HG03442 (cell line): ENCODE measurements at regions not wholly inside any gene's neighbourhood (a gene's known extent, or its start where the extent isn't known, plus 50 kb on each side); places are given as distances from the start of the nearest gene placed in this dataset.
"Not testable (repeated sequence)": the region's sequence is repeated elsewhere in the genome, so short reads cannot be mapped to it uniquely, and the experiment has no call there.

Experiments used
- ATAC-seq: cut with Tn5 transposase; IDR thresholded peaks from one replicate; pipeline ENCODE4 v1.9.1; 2021; ENCODE audit warnings: mild to moderate bottlenecking, moderate library complexity; ENCODE audit not compliant: unreplicated experiment

GRCh38 chr6:28657381-28657768, 131.7 kb downstream of the GPX5 start:
- ATAC-seq, result peak; percentile 10

GRCh38 chr6:28657769-28658465, 132.2 kb downstream of the GPX5 start:
- peak; percentile 50 for ATAC-seq

- no peak for ATAC-seq
These were observed 133.0 kb downstream of the GPX5 start for GRCh38 chr6:28658475-28659249.

DNA sequence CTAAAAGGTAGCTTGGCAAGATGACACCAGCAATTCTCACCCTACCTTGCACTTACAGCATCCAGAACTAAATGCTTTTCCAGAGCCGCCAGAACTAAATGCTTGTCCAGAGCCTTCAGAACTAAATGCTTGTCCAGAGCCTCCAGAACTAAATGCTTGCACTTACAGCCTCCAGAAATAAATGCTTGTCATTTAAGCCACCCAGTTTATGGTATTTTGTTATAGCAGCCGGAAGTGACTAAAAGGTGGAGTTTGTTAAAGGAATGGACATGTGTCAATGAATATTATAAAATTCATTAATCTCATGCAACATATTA, 133.5 kb downstream of the GPX5 start:
- ATAC-seq, result no peak

GRCh38 chr6:28661097-28661713, 135.5 kb downstream of the GPX5 start:
- no peak for ATAC-seq

DNA sequence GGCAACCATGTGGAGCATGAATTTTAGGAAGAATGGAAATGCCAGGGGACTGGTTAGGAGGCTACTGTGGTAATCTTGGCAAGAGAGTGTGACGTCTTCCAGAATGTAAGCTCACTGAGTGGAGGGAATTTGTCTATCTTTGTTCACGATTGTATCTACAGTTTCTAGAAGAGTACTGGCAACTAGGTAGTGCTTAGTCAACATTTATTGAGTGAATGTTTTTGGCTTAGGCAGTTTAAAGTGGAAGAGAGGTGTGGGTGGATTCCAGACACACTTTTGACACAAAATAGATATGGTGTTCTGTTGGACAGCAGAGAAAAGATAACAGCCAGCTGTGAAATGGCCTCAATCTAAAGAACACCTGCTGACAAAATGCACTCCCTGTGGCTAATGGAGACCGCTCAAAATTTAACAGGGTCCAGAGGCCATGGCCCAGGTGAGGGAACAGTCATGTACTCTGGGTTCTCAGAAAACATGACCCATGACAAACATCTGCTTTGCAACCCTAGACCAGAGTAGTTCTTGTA, 139.3 kb downstream of the GPX5 start:
- ATAC-seq, result no peak

DNA sequence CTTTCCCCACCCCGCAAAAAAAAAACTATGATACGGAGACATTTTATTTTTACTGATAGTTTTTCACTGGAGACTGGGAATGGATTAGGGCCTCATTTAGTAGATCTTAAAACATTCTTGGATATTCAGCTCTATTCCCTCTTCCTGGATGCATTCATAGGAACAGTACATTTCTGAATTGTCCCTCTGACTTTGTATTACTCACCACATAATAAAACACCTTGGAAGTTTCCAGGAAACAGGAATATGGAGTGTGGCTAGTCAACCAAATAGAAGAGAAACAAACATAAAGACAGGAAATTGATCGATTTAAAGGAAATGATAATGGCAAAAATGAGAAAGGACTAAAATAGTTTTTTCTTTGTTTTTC, 147.7 kb downstream of the GPX5 start:
- ATAC-seq, result no peak

DNA sequence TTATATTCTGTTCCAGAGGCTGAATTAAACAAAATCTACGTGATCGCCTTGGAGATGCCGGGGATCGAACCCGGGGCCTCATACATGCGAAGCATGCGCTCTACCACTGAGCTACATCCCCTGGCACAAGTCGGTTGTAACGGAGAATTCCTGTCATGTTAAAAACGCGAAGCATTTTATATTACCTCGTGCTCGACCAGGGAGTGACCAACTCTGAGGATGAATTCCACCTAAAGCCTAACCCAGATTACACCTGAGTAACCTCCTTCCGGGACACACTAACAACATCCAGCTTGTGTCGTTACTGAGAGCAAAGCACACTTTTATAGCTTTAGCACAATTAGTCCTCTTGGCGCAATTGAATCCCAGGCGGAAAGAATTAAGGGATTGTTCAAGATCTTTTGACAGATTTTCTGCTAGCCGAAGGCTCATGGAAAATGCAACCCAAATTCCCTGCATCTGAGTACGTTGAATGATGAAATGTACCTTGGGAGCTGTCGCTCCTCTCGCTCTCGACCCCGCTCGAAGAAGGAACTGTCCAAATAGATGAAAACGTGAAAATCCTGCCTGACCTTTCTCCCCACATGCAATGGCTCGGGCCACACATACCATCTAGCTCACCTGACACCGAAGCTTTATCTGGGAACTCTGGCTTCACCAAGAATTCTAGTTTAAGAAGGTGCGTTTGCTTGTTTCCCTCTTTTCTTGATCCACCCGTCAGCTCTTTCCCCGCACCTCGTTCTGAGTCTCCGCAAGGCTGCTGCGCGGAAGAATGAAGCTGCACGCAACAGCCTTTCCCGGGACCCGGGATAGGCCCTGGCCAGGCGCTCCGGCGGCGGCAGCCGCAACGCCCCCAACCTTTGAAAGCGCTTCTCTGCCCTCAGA, 148.3 kb downstream of the GPX5 start:
- no peak for ATAC-seq

- no peak for ATAC-seq
These were observed 149.9 kb downstream of the GPX5 start for GRCh38 chr6:28675600-28675999.

DNA sequence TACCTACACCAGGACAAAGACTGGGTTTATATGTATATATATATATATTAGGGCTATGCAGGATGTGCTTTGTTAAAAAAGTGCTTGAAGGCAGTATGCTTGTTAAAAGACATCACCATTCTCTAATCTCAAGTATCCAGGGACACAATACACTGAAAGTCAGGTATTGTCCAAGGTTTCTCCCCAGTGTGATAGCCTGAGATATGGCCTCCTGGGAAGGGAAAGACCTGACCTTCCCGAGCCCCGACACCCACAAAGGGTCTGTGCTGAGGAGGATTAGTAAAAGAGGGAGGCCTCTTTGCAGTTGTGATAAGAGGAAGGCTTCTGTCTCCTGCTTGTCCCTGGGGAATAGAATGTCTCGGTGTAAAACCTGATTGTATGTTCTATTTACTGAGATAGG, 156.9 kb downstream of the GPX5 start:
- no peak for ATAC-seq

DNA sequence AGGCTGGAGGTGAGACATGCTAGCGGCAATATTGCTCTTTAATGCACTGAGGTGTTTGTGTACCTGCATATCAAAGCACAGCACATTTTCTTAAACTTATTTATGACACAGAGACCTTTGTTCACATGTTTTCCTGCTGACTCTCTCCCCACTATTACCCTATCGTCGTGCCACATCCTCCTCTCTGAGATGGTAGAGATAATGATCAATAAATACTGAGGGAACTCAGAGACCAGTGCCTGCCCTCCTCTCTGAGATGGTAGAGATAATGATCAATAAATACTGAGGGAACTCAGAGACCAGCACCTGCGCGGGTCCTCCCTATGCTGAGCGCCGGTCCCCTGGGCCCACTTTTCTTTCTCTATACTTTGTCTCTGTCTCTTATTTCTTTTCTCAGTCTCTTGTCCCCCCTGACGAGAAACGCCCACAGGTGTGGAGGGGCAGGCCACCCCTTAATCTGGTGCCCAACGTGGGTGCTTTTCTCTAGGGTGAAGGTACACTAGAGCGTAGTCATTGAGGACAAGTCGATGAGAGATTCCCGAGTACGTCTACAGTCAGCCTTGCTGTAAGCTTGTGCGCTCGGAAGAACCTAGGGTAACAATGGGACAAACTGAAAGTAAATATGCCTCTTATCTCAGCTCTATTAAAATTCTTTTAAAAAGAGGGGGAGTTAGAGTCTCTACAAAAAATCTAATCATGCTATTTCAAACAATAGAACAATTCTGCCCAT, 157.4 kb downstream of the GPX5 start:
- ATAC-seq, result not testable (repeated sequence)

DNA sequence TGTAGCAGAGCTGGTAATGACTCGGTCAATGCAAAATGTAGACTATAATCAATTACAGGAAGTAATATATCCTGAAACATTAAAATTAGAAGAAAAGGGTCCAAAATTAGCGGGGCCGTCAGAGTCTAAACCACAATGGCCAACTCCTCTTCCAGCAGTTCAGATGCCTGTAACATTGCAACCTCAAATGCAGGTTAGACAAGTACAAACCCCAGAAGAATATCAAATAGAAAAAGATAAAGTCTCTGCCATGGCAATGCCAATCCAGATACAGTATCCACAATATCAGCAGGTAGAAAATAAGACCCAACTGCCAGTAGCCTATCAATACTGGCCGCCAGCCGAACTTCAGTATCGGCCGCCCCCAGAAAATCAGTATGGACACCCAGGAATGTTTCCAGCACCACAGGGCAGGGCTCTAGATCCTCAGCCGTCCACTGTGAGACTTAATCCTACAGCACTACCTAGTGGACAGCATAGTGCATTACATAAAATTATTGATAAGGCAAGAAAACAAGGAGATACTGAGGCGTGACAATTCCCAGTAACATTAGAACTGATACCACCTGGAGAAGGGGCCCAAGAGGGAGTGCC, 158.4 kb downstream of the GPX5 start:
- no peak for ATAC-seq

- ATAC-seq, result not testable (repeated sequence)
These were observed 160.3 kb downstream of the GPX5 start for GRCh38 chr6:28685960-28686359.

DNA sequence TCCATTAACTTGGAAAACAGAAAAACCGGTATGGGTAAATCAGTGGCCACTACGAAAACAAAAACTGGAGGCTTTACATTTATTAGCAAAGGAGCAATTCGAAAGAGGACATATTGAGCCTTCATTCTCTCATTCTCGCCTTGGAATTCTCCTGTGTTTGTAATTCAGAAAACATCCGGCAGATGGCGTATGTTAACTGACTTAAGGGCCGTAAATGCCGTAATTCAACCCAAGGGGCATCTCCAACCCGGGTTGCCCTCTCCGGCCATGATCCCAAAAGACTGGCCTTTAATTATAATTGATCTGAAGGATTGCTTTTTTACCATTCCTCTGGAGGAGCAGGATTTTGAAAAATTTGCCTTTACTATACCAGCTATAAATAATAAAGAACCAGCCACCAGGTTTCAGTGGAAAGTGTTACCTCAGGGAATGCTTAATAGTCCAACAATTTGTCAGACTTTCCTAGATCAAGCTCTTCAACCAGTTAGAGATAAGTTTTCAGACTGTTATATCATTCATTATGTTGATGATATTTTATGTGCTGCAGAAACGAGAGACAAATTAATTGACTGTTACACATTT, 160.9 kb downstream of the GPX5 start:
- ATAC-seq, result not testable (repeated sequence)

GRCh38 chr6:28687309-28687981, 161.8 kb downstream of the GPX5 start:
- not testable (repeated sequence) for ATAC-seq

DNA sequence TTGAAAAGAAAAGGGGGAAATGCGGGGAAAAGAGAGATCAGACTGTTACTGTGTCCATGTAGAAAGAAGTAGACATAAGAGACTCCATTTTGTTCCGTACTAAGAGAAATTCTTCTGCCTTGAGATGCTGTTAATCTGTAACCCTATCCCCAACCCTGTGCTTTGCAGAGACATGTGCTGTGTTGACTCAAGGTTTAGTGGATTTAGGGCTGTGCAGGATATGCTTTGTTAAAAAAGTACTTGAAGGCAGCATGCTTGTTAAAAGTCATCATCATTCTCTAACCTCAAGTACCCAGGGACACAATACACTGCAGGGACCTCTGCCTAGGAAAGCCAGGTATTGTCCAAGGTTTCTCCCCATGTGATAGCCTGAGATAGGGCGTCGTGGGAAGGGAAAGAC, 166.3 kb downstream of the GPX5 start:
- not testable (repeated sequence) for ATAC-seq

- ATAC-seq, result no peak
These were observed 167.5 kb downstream of the GPX5 start for GRCh38 chr6:28693033-28693750.

GRCh38 chr6:28693751-28694443, 168.2 kb downstream of the GPX5 start:
- ATAC-seq, result no peak
